ENCODE measurements at regions not wholly inside any gene's neighbourhood (a gene's known extent, or its start where the extent isn't known, plus 50 kb on each side); places are given as distances from the start of the nearest gene placed in this dataset.
A peak's percentile ranks its signal among the peaks of the same experiment; 100 is the strongest.

- no peak for ATAC-seq
- no peaks in the 10 kb centered on the region for H3K4me1 ChIP-seq
- no peaks in the 10 kb centered on the region for H3K9me3 ChIP-seq
- intact Hi-C loops (cut with DNase I), result no loop called here
- no peak for DNase-seq
- H3K27ac ChIP-seq, result no peak overlapping the region
- no peaks in the 10 kb centered on the region for H3K27me3 ChIP-seq
- H3K4me3 ChIP-seq, result no peak overlapping the region
- H3K36me3 ChIP-seq, result no peaks in the 10 kb centered on the region
- no peak for TF ChIP-seq CTCF (IDR thresholded peaks at IDR 0.05)
Observed at GRCh38 chr13:73300718-73301425, 242.1 kb downstream of the KLF5 start.

DNA sequence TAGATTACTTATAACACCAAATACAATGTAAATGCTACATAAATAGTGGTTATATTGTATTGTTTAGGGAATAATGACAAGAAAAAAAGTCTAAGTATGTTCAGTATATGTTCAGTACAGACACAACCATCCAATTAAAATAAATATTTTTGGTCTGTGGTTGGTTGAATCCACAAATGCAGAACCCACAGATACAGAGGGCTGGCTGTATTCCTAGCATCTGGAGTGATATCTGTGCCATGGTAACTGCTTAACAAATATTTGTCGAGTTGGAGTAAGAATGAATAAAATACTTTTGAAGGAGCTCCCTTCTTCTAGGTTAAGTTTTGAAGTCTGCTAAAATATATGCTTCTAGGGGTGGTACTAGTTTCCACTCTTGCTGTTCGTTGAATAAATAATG lies 241.0 kb downstream of the KLF5 start:
- no peak overlapping the region for H3K4me3 ChIP-seq
- no peak for TF ChIP-seq CTCF (IDR thresholded peaks at IDR 0.05)
- H3K4me1 ChIP-seq, result no peaks in the 10 kb centered on the region
- H3K9me3 ChIP-seq, result no peaks in the 10 kb centered on the region
- H3K27me3 ChIP-seq, result no peaks in the 10 kb centered on the region
- peak; percentile 14 for ATAC-seq
- H3K27ac ChIP-seq, result no peak overlapping the region
- intact Hi-C loops (cut with DNase I), result no loop called here
- H3K36me3 ChIP-seq, result no peaks in the 10 kb centered on the region
- DNase-seq, result no peak

GRCh38 chr13:73293913-73294523 lies 235.2 kb downstream of the KLF5 start:
- ATAC-seq, result no peak
- intact Hi-C loops (cut with DNase I), result no loop called here
- no peak for DNase-seq

GRCh38 chr13:73292127-73292526 lies 233.3 kb downstream of the KLF5 start:
- H3K4me1 ChIP-seq, result no peaks in the 10 kb centered on the region
- TF ChIP-seq CTCF (IDR thresholded peaks at IDR 0.05), result no peak
- DNase-seq, result no peak
- intact Hi-C loops (cut with DNase I), result no loop called here
- H3K4me3 ChIP-seq, result no peak overlapping the region
- no peaks in the 10 kb centered on the region for H3K27me3 ChIP-seq
- H3K27ac ChIP-seq, result no peak overlapping the region
- no peak for ATAC-seq
- H3K36me3 ChIP-seq, result no peaks in the 10 kb centered on the region
- no peaks in the 10 kb centered on the region for H3K9me3 ChIP-seq

More at GRCh38 chr13:73293913-73294523, 235.2 kb downstream of the KLF5 start:
- Histone ChIP-seq H3K27ac (no peak overlapping the region), H3K27me3 (no peaks in the 10 kb centered on the region), H3K9me3 (no peaks in the 10 kb centered on the region), H3K36me3 (no peaks in the 10 kb centered on the region), H3K4me3 (no peak overlapping the region), H3K4me1 (no peaks in the 10 kb centered on the region)
- TF ChIP-seq CTCF (IDR thresholded peaks at IDR 0.05), result no peak

GRCh38 chr13:73290844-73291243 lies 232.0 kb downstream of the KLF5 start:
- H3K4me1 ChIP-seq, result no peaks in the 10 kb centered on the region
- DNase-seq (no peak), ATAC-seq (no peak)
- H3K27me3 ChIP-seq, result no peaks in the 10 kb centered on the region
- H3K36me3 ChIP-seq, result no peaks in the 10 kb centered on the region
- no peak for TF ChIP-seq CTCF (IDR thresholded peaks at IDR 0.05)
- H3K9me3 ChIP-seq, result no peaks in the 10 kb centered on the region
- H3K4me3 ChIP-seq, result no peak overlapping the region
- H3K27ac ChIP-seq, result no peak overlapping the region
- intact Hi-C loops (cut with DNase I), result no loop called here

All from upper lobe of right lung (tissue), 1 donor.